ENCODE measurements at regions not wholly inside any gene's neighbourhood (a gene's known extent, or its start where the extent isn't known, plus 50 kb on each side); places are given as distances from the start of the nearest gene placed in this dataset.
"Not testable (repeated sequence)": the region's sequence is repeated elsewhere in the genome, so short reads cannot be mapped to it uniquely, and the experiment has no call there.

GRCh38 chr16:25561723-25562122 is 130.0 kb upstream of the HS3ST4 start:
- TF ChIP-seq POLR2AphosphoS5 (IDR thresholded peaks at IDR 0.05; ENCODE audit: low read depth, low read length); POLR2A (IDR thresholded peaks at IDR 0.05; ENCODE audit: low read depth, low read length); TAF1 (IDR thresholded peaks at IDR 0.05; ENCODE audit: borderline replicate concordance, low read depth, low read length): not testable (repeated sequence)
